ENCODE measurements at regions not wholly inside any gene's neighbourhood (a gene's known extent, or its start where the extent isn't known, plus 50 kb on each side); places are given as distances from the start of the nearest gene placed in this dataset.

GRCh38 chr17:6910987-6911603 lies 79.6 kb upstream of the TEKT1 start:
- TF ChIP-seq CTCF (IDR thresholded peaks at IDR 0.05; ENCODE audit: insufficient read depth, low read depth, low read length): peak; percentile 71
- no peaks in the 10 kb centered on the region for H3K36me3 ChIP-seq (ENCODE audit: control insufficient read depth, insufficient read depth, low read length)
- peaks cover 8% of the 10 kb centered on the region for H3K27me3 ChIP-seq (ENCODE audit: control insufficient read depth, insufficient read depth, low read length)
- POLR2A ChIA-PET: no interaction called here
- CTCF ChIA-PET: interaction anchor here (0.8 to 2.1 kb wide), 26 partner anchors 8 to 253 kb away, joined by 3 to 52 read pairs (median 4); partner anchors contain the start of gene ALOX12
- no peak overlapping the region for H3K4me3 ChIP-seq (ENCODE audit: low read depth, low read length)
- no peak for DNase-seq (ENCODE audit: low read depth)

GRCh38 chr17:6912110-6913051 lies 80.9 kb upstream of the TEKT1 start:
- CTCF ChIA-PET: interaction anchor here (1.0 to 4.9 kb wide), 6 partner anchors 16 to 224 kb away, joined by 3 to 183 read pairs (median 4); partner anchors contain the start of gene BCL6B
- H3K36me3 ChIP-seq (ENCODE audit: control insufficient read depth, insufficient read depth, low read length): no peaks in the 10 kb centered on the region
- POLR2A ChIA-PET: no interaction called here
- TF ChIP-seq CTCF (IDR thresholded peaks at IDR 0.05; ENCODE audit: insufficient read depth, low read depth, low read length): no peak
- no peak overlapping the region for H3K4me3 ChIP-seq (ENCODE audit: low read depth, low read length)
- H3K27me3 ChIP-seq (ENCODE audit: control insufficient read depth, insufficient read depth, low read length): peaks cover 8% of the 10 kb centered on the region
- no peak for DNase-seq (ENCODE audit: low read depth)

- DNase-seq (ENCODE audit: low read depth): no peak
- TF ChIP-seq CTCF (IDR thresholded peaks at IDR 0.05; ENCODE audit: insufficient read depth, low read depth, low read length): peak; percentile 80
- CTCF ChIA-PET: interaction anchor here (0.6 to 4.9 kb wide), 32 partner anchors 11 to 1430 kb away, joined by 3 to 183 read pairs (median 5); partner anchors contain the start of genes ALOX12, ASGR1, BCL6B and RNASEK
- no peaks in the 10 kb centered on the region for H3K36me3 ChIP-seq (ENCODE audit: control insufficient read depth, insufficient read depth, low read length)
- peaks cover 9% of the 10 kb centered on the region for H3K27me3 ChIP-seq (ENCODE audit: control insufficient read depth, insufficient read depth, low read length)
- POLR2A ChIA-PET: no interaction called here
- no peak overlapping the region for H3K4me3 ChIP-seq (ENCODE audit: low read depth, low read length)
Observed at GRCh38 chr17:6913608-6914443, 82.0 kb upstream of the ALOX12 start.

GRCh38 chr17:6914711-6915110 lies 81.1 kb upstream of the ALOX12 start:
- no peak for TF ChIP-seq CTCF (IDR thresholded peaks at IDR 0.05; ENCODE audit: insufficient read depth, low read depth, low read length)
- no peaks in the 10 kb centered on the region for H3K36me3 ChIP-seq (ENCODE audit: control insufficient read depth, insufficient read depth, low read length)
- ChIA-PET POLR2A (no interaction called here), CTCF (interaction anchor here (0.6 to 4.9 kb wide), 31 partner anchors 10 to 1431 kb away, joined by 3 to 183 read pairs (median 5); partner anchors contain the start of genes ALOX12, ASGR1, BCL6B and RNASEK)
- no peak overlapping the region for H3K4me3 ChIP-seq (ENCODE audit: low read depth, low read length)
- no peak for DNase-seq (ENCODE audit: low read depth)
- H3K27me3 ChIP-seq (ENCODE audit: control insufficient read depth, insufficient read depth, low read length): peaks cover 9% of the 10 kb centered on the region
